K562 (cell line): ENCODE measurements at regions not wholly inside any gene's neighbourhood (a gene's known extent, or its start where the extent isn't known, plus 50 kb on each side); places are given as distances from the start of the nearest gene placed in this dataset.

ENCODE experiments used
- BCL6 ChIP-seq: fragments of 250-450 bp; sonication (Bioruptor Pico); IDR thresholded peaks from 2 replicates; pipeline ENCODE4 v1.4.0; 2020
- CBFA2T2 ChIP-seq: fragments of 450-650 bp; conservative IDR thresholded peaks from 2 replicates; pipeline ENCODE4 v1.6.1; 2017; ENCODE audit warnings: mild to moderate bottlenecking
- ILF3 ChIP-seq: fragments of 450-650 bp; IDR thresholded peaks from 2 replicates; pipeline ENCODE4 v1.6.1; 2018; ENCODE audit warnings: antibody characterized with exemption, mild to moderate bottlenecking, moderate library complexity, borderline replicate concordance
- NFIX ChIP-seq: fragments of 250-450 bp; sonication (Bioruptor Pico); IDR thresholded peaks from 2 replicates; pipeline ENCODE4 v1.4.0; 2020; ENCODE audit warnings: low read depth, mild to moderate bottlenecking, moderate library complexity
- POU5F1 ChIP-seq: fragments of 150-350 bp; IDR thresholded peaks from 2 replicates; pipeline ENCODE4 v1.6.1; 2014; ENCODE audit warnings: borderline replicate concordance, low read length, low read depth, mild to moderate bottlenecking; ENCODE audit not compliant: partially characterized antibody
- TOE1 ChIP-seq, 2 experiments: fragments of 450-650 bp in 1 of 2; sonication (generic) in 1 of 2; formaldehyde crosslinking in 1 of 2; IDR thresholded peaks; 2 replicates each; pipeline versions ENCODE4 v1.7.1 to v1.8.0; 2016 to 2022; ENCODE audit warnings: borderline replicate concordance in 2 of 2, mild to moderate bottlenecking in 2 of 2, antibody characterized with exemption in 1 of 2, inconsistent platforms in 1 of 2, low read depth in 1 of 2, missing genetic modification reagents in 1 of 2, moderate library complexity in 1 of 2
- ZNF431 ChIP-seq: sonication (generic); formaldehyde crosslinking; IDR thresholded peaks from 2 replicates; pipeline ENCODE4 v1.8.0; 2022; ENCODE audit warnings: mild to moderate bottlenecking, missing genetic modification reagents
- ZNF609 ChIP-seq: sonication (generic); formaldehyde crosslinking; IDR thresholded peaks from 2 replicates; pipeline ENCODE4 v1.8.1; 2023; ENCODE audit warnings: missing genetic modification reagents, mild to moderate bottlenecking, borderline replicate concordance
- TF ChIP-seq, protein P1 (sequence below): fragments of 450-650 bp; formaldehyde crosslinking; IDR thresholded peaks from 2 replicates; pipeline ENCODE4 v1.4.0; 2020; ENCODE audit warnings: mild to moderate bottlenecking, moderate library complexity

DNA sequence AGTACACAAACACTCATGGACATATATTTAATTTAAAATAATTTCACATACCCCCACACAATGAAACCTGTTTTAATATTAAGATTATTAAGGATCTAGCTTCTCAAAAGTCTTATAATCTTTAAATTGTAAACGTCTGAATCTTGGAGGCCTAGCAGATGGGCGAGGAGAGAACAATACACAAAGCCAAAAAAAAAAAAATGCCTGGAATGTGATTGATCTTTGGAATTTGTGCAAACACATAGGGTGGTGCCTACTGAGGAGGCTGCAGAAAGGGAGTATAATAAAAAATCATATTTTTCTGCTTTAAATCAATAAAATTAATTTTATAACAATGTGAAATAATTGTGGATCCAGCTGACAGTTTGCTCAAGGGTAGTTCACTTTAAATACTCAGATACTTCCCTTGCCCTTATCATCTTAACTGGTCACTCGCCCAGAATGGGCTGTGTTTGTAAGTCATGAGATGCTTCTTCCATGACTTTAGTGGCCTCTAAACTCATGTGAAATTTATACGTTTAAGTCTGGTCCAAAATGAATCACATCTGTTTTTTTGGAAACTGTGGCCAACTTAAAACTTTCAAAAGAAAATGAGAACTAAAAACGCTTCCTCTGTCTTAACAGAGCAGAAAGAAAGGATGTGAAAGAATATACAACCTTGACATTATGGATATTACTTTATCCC lies 802.8 kb upstream of the CXADR start (continued):
- TF ChIP-seq ZNF609 (CRISPR knock-in tag), result no peak
- no peak for TF ChIP-seq NFIX
- TF ChIP-seq, protein P1, sequence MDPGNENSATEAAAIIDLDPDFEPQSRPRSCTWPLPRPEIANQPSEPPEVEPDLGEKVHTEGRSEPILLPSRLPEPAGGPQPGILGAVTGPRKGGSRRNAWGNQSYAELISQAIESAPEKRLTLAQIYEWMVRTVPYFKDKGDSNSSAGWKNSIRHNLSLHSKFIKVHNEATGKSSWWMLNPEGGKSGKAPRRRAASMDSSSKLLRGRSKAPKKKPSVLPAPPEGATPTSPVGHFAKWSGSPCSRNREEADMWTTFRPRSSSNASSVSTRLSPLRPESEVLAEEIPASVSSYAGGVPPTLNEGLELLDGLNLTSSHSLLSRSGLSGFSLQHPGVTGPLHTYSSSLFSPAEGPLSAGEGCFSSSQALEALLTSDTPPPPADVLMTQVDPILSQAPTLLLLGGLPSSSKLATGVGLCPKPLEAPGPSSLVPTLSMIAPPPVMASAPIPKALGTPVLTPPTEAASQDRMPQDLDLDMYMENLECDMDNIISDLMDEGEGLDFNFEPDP (CRISPR knock-in tag), result no peak
- no peak for TF ChIP-seq POU5F1
- no peak for TF ChIP-seq ZNF431 (CRISPR knock-in tag)
- no peak for TF ChIP-seq BCL6 (CRISPR knock-in tag)
- TF ChIP-seq CBFA2T2, result no peak
- TF ChIP-seq ILF3, result no peak
- no peak for TF ChIP-seq TOE1 (IDR thresholded peaks at IDR 0.05; ENCODE audit: borderline replicate concordance)
- no peak for TF ChIP-seq TOE1 (CRISPR knock-in tag; IDR thresholded peaks at IDR 0.05; ENCODE audit: borderline replicate concordance, low read depth)
